ENCODE measurements at regions not wholly inside any gene's neighbourhood (a gene's known extent, or its start where the extent isn't known, plus 50 kb on each side); places are given as distances from the start of the nearest gene placed in this dataset.

DNA sequence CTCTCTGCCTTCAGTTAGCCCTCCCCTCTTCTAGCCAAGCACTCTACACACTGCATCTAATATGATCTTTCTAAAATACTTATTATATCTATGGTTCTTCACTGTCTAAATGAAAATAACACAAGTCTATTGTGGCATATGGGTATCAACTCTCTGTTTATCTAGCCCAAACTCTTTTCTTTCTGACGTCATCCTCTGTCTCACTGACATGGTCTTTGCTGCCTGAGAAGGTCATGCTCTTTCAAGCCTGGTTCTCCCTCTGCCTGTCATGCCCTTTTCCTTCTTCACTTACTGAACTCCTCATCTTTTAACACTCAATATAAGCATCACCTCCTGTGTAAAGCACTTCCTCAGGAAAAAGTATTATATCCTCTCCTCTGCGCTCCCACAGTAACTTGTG, 672.2 kb upstream of the CT83 start:
- WGBS, 5 donors: 53 to 73% (median 63%) methylated on average over 2 of the region's 2 CpGs
- intact Hi-C loops (cut with DNase I; ENCODE audit: low total_unique reads): no loop called here
- DNase-seq: no peak
- TF ChIP-seq POLR2AphosphoS5 (IDR thresholded peaks at IDR 0.05) (no peak), POLR2A (IDR thresholded peaks at IDR 0.05) (no peak)
- TF ChIP-seq, protein P1, sequence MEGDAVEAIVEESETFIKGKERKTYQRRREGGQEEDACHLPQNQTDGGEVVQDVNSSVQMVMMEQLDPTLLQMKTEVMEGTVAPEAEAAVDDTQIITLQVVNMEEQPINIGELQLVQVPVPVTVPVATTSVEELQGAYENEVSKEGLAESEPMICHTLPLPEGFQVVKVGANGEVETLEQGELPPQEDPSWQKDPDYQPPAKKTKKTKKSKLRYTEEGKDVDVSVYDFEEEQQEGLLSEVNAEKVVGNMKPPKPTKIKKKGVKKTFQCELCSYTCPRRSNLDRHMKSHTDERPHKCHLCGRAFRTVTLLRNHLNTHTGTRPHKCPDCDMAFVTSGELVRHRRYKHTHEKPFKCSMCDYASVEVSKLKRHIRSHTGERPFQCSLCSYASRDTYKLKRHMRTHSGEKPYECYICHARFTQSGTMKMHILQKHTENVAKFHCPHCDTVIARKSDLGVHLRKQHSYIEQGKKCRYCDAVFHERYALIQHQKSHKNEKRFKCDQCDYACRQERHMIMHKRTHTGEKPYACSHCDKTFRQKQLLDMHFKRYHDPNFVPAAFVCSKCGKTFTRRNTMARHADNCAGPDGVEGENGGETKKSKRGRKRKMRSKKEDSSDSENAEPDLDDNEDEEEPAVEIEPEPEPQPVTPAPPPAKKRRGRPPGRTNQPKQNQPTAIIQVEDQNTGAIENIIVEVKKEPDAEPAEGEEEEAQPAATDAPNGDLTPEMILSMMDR (IDR thresholded peaks at IDR 0.05 in 8 of 11, conservative IDR thresholded peaks at IDR 0.05 in 3 of 11): no peak
- peaks cover 0 to 8% (median 0%) of the 10 kb centered on the region in 8 donors for H3K9me3 ChIP-seq
- no peak overlapping the region for H3K27ac ChIP-seq
- no peaks in the 10 kb centered on the region for H3K36me3 ChIP-seq
- no peak overlapping the region for H3K4me3 ChIP-seq
- no peaks in the 10 kb centered on the region for H3K27me3 ChIP-seq (replicated peaks in 1 of 7)
- no peaks in the 10 kb centered on the region for H3K4me1 ChIP-seq

DNA sequence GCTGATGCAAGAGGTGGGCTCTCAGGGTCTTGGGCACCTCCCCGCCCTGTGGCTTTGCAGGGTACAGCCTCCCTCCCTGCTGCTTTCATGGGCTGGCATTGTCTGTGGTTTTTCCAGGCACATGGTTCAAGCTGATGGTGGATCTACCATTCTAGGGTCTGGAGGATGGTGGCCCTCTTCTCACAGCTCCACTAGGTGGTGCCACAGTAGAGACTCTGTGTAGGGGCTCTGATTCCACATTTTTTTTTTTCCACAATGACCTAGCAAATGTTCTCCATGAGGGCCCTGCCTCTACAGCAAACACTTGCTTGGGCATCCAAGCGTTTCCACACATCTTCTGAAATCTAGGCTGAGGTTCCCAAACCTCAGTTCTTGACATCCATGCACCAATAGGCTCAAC, 657.9 kb upstream of the CT83 start:
- Histone ChIP-seq H3K4me1 (no peaks in the 10 kb centered on the region), H3K27ac (no peak overlapping the region), H3K36me3 (no peaks in the 10 kb centered on the region), H3K27me3 (replicated peaks in 1 of 7) (no peaks in the 10 kb centered on the region), H3K9me3 (peaks cover 0 to 14% (median 0%) of the 10 kb centered on the region in 8 donors), H3K4me3 (no peak overlapping the region)
- intact Hi-C loops (cut with DNase I; ENCODE audit: low total_unique reads): no loop called here
- DNase-seq: no peak
- no peak for TF ChIP-seq POLR2A (IDR thresholded peaks at IDR 0.05)
- TF ChIP-seq, protein P1 (IDR thresholded peaks at IDR 0.05 in 8 of 11, conservative IDR thresholded peaks at IDR 0.05 in 3 of 11): no peak
- WGBS, 5 donors: 57 to 88% (median 74%) methylated on average over 1 to 2 of the region's 2 CpGs

DNA sequence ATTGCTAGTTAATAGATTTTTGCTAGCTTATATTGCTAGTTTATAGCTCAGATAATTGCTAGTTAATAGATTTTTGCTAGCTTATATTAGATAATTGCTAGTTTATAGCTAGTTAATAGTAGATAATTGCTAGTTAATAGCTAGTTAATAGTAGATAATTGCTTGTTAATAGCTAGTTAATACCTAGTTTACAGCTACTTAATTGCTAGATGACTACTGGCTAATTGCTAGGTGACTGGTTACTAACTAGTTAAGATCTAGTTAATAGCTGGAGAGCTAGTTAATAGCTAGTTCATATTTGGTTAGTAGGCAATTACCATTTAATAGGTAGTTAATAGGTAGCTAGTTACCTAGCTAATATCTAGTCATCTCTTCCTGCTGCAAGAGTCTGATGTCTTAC, 633.8 kb upstream of the CT83 start:
- no peak for DNase-seq
- intact Hi-C loops (cut with DNase I; ENCODE audit: low total_unique reads): no loop called here
- Histone ChIP-seq H3K27me3 (replicated peaks in 1 of 7) (no peaks in the 10 kb centered on the region), H3K36me3 (no peaks in the 10 kb centered on the region), H3K9me3 (peaks cover 0 to 47% (median 9%) of the 10 kb centered on the region in 8 donors), H3K4me3 (no peak overlapping the region), H3K4me1 (no peaks in the 10 kb centered on the region), H3K27ac (no peak overlapping the region)
- TF ChIP-seq, protein P1 (IDR thresholded peaks at IDR 0.05 in 8 of 11, conservative IDR thresholded peaks at IDR 0.05 in 3 of 11): no peak
- TF ChIP-seq POLR2AphosphoS5 (IDR thresholded peaks at IDR 0.05) (no peak), POLR2A (IDR thresholded peaks at IDR 0.05) (no peak)

DNA sequence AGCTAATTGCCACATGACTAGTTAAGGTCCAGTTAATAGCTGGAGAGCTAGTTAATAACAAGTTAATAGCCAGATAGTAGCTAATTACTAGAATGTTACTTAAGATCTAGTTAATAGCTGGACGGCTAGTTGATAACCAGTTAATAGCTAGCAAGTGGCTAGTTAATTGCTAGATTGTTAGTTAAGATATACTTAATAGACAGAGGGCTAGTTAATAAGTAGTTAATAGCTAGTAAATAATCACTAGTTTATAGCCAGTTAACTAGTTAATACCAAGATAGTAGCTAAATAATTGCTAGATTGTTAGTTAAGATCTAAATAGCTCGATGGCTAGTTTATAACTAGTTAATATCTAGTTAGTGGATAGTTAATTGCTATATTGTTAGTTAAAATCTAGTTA, 632.6 kb upstream of the CT83 start:
- TF ChIP-seq POLR2AphosphoS5 (IDR thresholded peaks at IDR 0.05): no peak
- TF ChIP-seq, protein P1 (IDR thresholded peaks at IDR 0.05 in 8 of 11, conservative IDR thresholded peaks at IDR 0.05 in 3 of 11): no peak
- TF ChIP-seq POLR2A (IDR thresholded peaks at IDR 0.05): no peak
- WGBS, 5 donors: 86 to 100% (median 89%) methylated on average over 2 of the region's 2 CpGs
- intact Hi-C loops (cut with DNase I; ENCODE audit: low total_unique reads): no loop called here

More for the DNA sequence above, 632.6 kb upstream of the CT83 start:
- H3K4me3 ChIP-seq: no peak overlapping the region
- no peaks in the 10 kb centered on the region for H3K4me1 ChIP-seq
- H3K36me3 ChIP-seq: no peaks in the 10 kb centered on the region
- H3K9me3 ChIP-seq: peaks cover 0 to 53% (median 13%) of the 10 kb centered on the region in 8 donors
- no peaks in the 10 kb centered on the region for H3K27me3 ChIP-seq (replicated peaks in 1 of 7)
- H3K27ac ChIP-seq: no peak overlapping the region
- DNase-seq: no peak
